Heart left ventricle (tissue), 16 donors: ENCODE measurements at regions not wholly inside any gene's neighbourhood (a gene's known extent, or its start where the extent isn't known, plus 50 kb on each side); places are given as distances from the start of the nearest gene placed in this dataset.

Experiments
- ATAC-seq, 4 donors: fragments of 200-7000 bp; cut with Tn5 transposase; one replicate each; pipeline ENCODE4 v1.9.1; 2020 to 2022; ENCODE audit warnings: moderate library complexity in 4 of 4, mild to moderate bottlenecking in 3 of 4, moderate number of reproducible peaks in 1 of 4
- DNase-seq, 5 donors: peaks; one replicate each; pipeline ENCODE4 v3.0.0-alpha.2; 2020
- H3K27ac ChIP-seq, 12 donors: fragments of 200-600 bp; sonication (generic) in 4 of 12; one replicate each; pipeline versions ENCODE4 v1.5.0 to v1.8.0; 2016 to 2022; ENCODE audit warnings: mild to moderate bottlenecking in 2 of 12
- H3K27me3 ChIP-seq, 9 donors: fragments of 200-600 bp; sonication (generic) in 2 of 9; one replicate each; pipeline versions ENCODE4 v1.5.1 to v1.8.0; 2016 to 2022; ENCODE audit warnings: mild to moderate bottlenecking in 3 of 9
- H3K36me3 ChIP-seq, 9 donors: fragments of 200-600 bp; sonication (generic) in 2 of 9; one replicate each; pipeline versions ENCODE4 v1.5.0 to v1.8.0; 2018 to 2022; ENCODE audit warnings: mild to moderate bottlenecking in 2 of 9
- H3K4me1 ChIP-seq, 12 donors: fragments of 200-600 bp; sonication (generic) in 4 of 12; one replicate each; pipeline versions ENCODE4 v1.5.0 to v1.8.0; 2016 to 2022; ENCODE audit warnings: mild to moderate bottlenecking in 3 of 12
- H3K4me3 ChIP-seq, 12 donors: fragments of 200-600 bp; sonication (generic) in 4 of 12; one replicate each; pipeline versions ENCODE4 v1.5.0 to v1.8.0; 2017 to 2022; ENCODE audit warnings: mild to moderate bottlenecking in 9 of 12, moderate library complexity in 4 of 12
- H3K9me3 ChIP-seq, 12 donors: fragments of 200-600 bp; sonication (generic) in 4 of 12; one replicate each; pipeline versions ENCODE4 v1.5.0 to v1.8.0; 2016 to 2022; ENCODE audit warnings: mild to moderate bottlenecking in 1 of 12
- POLR2A ChIP-seq, 2 donors: fragments of 450-650 bp; IDR thresholded peaks; one replicate each; pipeline ENCODE4 v1.6.1; 2017; ENCODE audit warnings: antibody characterized with exemption in 2 of 2, mild to moderate bottlenecking in 2 of 2, moderate library complexity in 2 of 2
- WGBS, 4 donors: extraction: QIAGEN DNeasy Blood & Tissue Kit in 2 of 4; methylation state at CpG; one replicate each; pipeline versions ENCODE4 v1.1.5 to v1.1.7; 2013 to 2018; 5-methylcytosine and 5-hydroxymethylcytosine counted together
- intact Hi-C, 10 donors: fragments of 100-400 bp; cut with DNase I; formaldehyde crosslinking; loops; one replicate each; pipeline versions ENCODE4 v1.11.1 to v1.14.2; 2022
- TF ChIP-seq, protein P1 (sequence below), 12 donors: fragments of 200-600 bp; sonication (generic) in 4 of 12; IDR thresholded peaks; one replicate each; pipeline versions ENCODE4 v1.5.0 to v1.8.0; 2018 to 2022; ENCODE audit warnings: antibody characterized with exemption in 12 of 12, mild to moderate bottlenecking in 5 of 12
- donor health status: ischemic (EF 13 %, LVEDD 7.1; RV severe dilation, severe dysfunction).
- donor health status: healthy with polysubstance abuse.
- donor health status: DM: no; HTN: yes; CAD: no.
- donor health status: DM: no; HTN: no; CAD: no.
- donor health status: ischemic (EF 25% LVEDD 6.9; RV normal size, moderate dysfunction).
- donor health status: ischemic (EF 25% LVEDD 5.7; RV mildly dilated, moderate dysfunction).
- donor health status: healthy.
- donor health status: DM: yes; HTN: yes; CAD: no.
- donor health status: ischemic (EF 35%, LVEDD 5.7; RV mildly dilated, moderate dysfunction).
- donor health status: nonischemic (EF 11% LVEDD 7.7; RV severe dilation, severe dysfunction).
- donor health status: DM: yes; HTN: yes; CAD: no.
- donor health status: PGD.
- donor health status: ischemic (EF 29% LVEDD 5.4; RV normal size, mild dysfunction).
- donor health status: nonischemic (EF 23%, LVEDD 6.1; RV moderate dilation, normal function).

DNA sequence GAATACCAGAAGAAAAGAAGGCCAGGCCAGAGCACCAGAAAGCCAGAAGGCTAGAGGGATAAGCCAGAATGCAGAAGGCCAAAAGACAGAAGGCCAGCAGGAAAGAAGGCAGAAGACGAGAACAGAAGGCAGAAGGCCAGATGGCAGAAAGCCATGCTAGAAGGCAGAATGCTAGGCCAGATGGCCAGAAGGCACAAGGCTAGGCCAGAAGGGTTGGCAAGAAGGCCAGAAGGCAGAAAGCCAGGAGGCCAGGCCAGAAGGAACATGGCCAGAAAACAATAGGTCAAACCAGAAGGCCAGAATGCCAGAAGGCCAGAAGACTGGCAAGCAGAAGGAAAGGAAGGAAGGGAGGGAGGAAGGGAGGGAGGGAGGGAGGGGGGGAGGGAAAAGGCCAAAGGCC is 188.8 kb downstream of the TUBA3C start:
- no peaks in the 10 kb centered on the region for H3K27me3 ChIP-seq
- H3K36me3 ChIP-seq, result no peaks in the 10 kb centered on the region
- ATAC-seq (no peak), DNase-seq (no peak)
- intact Hi-C loops, result no loop called here
- TF ChIP-seq, protein P1, sequence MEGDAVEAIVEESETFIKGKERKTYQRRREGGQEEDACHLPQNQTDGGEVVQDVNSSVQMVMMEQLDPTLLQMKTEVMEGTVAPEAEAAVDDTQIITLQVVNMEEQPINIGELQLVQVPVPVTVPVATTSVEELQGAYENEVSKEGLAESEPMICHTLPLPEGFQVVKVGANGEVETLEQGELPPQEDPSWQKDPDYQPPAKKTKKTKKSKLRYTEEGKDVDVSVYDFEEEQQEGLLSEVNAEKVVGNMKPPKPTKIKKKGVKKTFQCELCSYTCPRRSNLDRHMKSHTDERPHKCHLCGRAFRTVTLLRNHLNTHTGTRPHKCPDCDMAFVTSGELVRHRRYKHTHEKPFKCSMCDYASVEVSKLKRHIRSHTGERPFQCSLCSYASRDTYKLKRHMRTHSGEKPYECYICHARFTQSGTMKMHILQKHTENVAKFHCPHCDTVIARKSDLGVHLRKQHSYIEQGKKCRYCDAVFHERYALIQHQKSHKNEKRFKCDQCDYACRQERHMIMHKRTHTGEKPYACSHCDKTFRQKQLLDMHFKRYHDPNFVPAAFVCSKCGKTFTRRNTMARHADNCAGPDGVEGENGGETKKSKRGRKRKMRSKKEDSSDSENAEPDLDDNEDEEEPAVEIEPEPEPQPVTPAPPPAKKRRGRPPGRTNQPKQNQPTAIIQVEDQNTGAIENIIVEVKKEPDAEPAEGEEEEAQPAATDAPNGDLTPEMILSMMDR (IDR thresholded peaks at IDR 0.05), result no peak
- no peak for TF ChIP-seq POLR2A (IDR thresholded peaks at IDR 0.05)
- no peak overlapping the region for H3K27ac ChIP-seq
- peaks cover 0 to 13% (median 0%) of the 10 kb centered on the region in 12 donors for H3K4me1 ChIP-seq
- H3K9me3 ChIP-seq, result peaks cover 0 to 71% (median 11%) of the 10 kb centered on the region in 12 donors
- no peak overlapping the region for H3K4me3 ChIP-seq
- WGBS, 4 donors, result 27 to 66% (median 38%) methylated on average over 1 of the region's 1 CpG

DNA sequence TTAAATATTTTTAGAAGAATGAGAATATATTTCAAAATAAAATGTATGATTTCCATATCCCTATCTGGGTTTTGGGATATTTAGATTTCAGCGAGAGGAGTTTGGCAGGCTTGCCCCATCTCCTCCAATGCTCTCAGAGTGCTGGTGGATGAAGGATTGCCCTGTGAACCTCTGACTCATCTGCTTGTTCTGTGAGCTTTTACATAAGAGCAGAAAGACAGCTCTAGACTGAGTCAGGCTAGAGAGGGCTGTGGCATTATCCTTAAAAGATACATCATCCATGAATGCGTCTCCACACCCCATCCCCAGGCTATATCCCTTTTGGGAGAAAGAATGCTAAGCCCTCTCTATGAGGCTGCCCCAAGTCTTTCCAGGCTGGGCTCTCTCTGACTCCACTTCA is 190.6 kb downstream of the TUBA3C start:
- Histone ChIP-seq H3K9me3 (peaks cover 0 to 56% (median 10%) of the 10 kb centered on the region in 12 donors), H3K27me3 (no peaks in the 10 kb centered on the region), H3K36me3 (no peaks in the 10 kb centered on the region), H3K4me3 (no peak overlapping the region), H3K27ac (no peak overlapping the region), H3K4me1 (peaks cover 0 to 13% (median 0%) of the 10 kb centered on the region in 12 donors)
- DNase-seq (no peak), ATAC-seq (no peak)
- TF ChIP-seq, protein P1 (IDR thresholded peaks at IDR 0.05), result no peak
- TF ChIP-seq POLR2A (IDR thresholded peaks at IDR 0.05), result no peak
- intact Hi-C loops, result no loop called here
- WGBS, 4 donors, result 85 to 98% (median 88%) methylated on average over 2 of the region's 2 CpGs

DNA sequence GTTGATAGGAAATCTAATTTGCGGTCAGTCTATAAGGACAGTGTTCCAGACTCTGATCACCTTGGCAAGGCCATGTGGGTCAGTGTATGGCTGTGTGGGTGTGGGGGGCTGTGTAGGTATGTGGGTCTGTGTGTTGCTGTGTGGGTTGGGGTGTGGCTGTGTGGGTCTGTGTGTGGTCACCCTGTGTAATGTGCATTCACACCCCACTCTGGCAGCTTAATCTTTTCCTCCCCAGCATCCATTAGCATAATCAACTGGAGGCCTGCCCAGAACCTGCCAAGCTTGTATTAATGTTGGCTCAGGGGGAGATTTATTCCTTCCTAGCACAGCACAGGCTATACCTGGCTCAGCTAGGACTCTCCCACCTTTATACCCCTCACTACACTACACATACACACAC is 203.2 kb downstream of the TUBA3C start:
- WGBS, 4 donors, result 78 to 98% (median 85%) methylated on average over 1 of the region's 1 CpG
- Histone ChIP-seq H3K4me3 (no peak overlapping the region), H3K4me1 (no peaks in the 10 kb centered on the region), H3K36me3 (no peaks in the 10 kb centered on the region), H3K27ac (no peak overlapping the region), H3K27me3 (peaks cover 0 to 10% (median 0%) of the 10 kb centered on the region in 9 donors), H3K9me3 (peaks cover 0 to 7% (median 0%) of the 10 kb centered on the region in 12 donors)
- ATAC-seq (peak; percentile 29 to 86 (median 72)), DNase-seq (peak in 2 of 5 donors; percentile 46 to 48)
- TF ChIP-seq POLR2A (IDR thresholded peaks at IDR 0.05), result no peak
- TF ChIP-seq, protein P1 (IDR thresholded peaks at IDR 0.05), result no peak
- intact Hi-C loops, result no loop called here

DNA sequence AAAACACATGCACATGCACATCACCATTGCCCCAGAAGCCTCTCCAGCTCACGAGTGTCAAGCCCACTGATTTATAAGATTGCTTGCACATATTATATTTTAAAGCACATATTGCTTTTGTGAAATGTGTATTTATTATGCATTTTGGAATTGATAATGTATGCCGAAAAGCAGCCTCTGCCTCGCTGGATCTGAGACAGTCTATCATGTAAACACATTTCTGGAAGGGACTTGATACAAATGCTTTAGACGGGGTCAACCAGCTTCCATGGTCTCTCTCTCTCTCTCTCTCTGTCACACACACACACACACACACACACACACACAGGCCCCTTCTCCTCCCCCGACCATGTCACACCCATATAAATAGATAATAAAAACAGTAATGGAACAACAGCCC is 203.8 kb downstream of the TUBA3C start:
- Histone ChIP-seq H3K27me3 (peaks cover 0 to 10% (median 0%) of the 10 kb centered on the region in 9 donors), H3K36me3 (no peaks in the 10 kb centered on the region), H3K4me3 (no peak overlapping the region), H3K9me3 (peaks cover 0 to 1% (median 0%) of the 10 kb centered on the region in 12 donors), H3K4me1 (no peaks in the 10 kb centered on the region), H3K27ac (no peak overlapping the region)
- no peak for TF ChIP-seq POLR2A (IDR thresholded peaks at IDR 0.05)
- TF ChIP-seq, protein P1 (IDR thresholded peaks at IDR 0.05), result no peak
- WGBS, 4 donors, result 54 to 71% (median 67%) methylated on average over 5 of the region's 5 CpGs
- intact Hi-C loops, result no loop called here
- ATAC-seq (no peak), DNase-seq (no peak)
